ENCODE measurements at regions not wholly inside any gene's neighbourhood (a gene's known extent, or its start where the extent isn't known, plus 50 kb on each side); places are given as distances from the start of the nearest gene placed in this dataset.

DNA sequence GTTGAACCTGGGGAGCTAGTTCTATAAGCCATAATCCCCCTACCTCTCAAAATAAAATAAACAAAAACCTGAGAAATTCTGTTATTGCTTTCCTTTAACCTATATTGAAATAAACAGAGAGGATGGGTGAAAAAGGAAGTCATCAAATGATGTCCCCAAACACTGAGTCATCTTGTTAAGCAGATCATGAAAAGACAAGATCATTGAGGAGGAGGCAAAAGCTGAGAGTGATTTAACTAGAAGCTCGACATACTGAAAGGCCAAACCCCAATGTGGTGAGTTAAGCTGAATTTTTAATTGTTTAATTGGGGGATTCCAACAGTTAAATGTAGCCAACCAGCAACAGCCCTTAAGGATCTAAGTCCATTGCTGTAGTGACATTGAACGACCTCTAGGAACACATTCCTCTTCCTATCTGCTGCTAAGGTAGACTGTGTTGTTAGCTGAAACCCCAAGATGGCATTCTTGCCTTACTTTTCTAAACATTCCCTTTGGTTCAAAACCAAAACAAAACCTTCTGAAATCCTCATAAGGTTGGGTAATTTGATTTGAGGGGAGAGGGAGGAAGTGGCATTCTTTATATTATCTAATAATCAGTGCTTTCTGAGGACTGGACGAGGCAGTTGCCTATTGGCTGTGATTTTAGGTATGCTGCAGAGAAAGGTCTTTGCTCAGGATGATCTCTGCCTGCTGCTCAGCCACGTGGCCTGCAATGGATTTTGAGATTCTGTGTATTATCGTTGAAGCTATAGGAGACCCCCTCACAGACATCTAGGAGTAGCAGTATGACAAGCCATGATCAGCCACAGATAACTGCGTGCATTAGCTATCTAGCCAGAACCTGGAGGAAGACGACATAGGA is 62.7 kb upstream of the BNIP2 start:
- FAIRE-seq (peak; percentile 47), DNase-seq (ENCODE audit: low spot score) (peak; percentile 11), ATAC-seq (0 out of 3 replicates have a peak, but pooled peaks have one; percentile 31)
- in situ Hi-C loops (cut with HindIII; ENCODE audit: extremely low pct_ligation_motif_present, low pct_unique_long_range_greater_than_20kb) = no loop called here
- POLR2A ChIA-PET = no interaction called here
- H3K4me3 ChIP-seq (replicated peaks in 1 of 3; ENCODE audit: insufficient read depth in 1 of 3, low read depth in 2 of 3, low read length in 3 of 3) = no peak overlapping the region
- TF ChIP-seq, protein P1, sequence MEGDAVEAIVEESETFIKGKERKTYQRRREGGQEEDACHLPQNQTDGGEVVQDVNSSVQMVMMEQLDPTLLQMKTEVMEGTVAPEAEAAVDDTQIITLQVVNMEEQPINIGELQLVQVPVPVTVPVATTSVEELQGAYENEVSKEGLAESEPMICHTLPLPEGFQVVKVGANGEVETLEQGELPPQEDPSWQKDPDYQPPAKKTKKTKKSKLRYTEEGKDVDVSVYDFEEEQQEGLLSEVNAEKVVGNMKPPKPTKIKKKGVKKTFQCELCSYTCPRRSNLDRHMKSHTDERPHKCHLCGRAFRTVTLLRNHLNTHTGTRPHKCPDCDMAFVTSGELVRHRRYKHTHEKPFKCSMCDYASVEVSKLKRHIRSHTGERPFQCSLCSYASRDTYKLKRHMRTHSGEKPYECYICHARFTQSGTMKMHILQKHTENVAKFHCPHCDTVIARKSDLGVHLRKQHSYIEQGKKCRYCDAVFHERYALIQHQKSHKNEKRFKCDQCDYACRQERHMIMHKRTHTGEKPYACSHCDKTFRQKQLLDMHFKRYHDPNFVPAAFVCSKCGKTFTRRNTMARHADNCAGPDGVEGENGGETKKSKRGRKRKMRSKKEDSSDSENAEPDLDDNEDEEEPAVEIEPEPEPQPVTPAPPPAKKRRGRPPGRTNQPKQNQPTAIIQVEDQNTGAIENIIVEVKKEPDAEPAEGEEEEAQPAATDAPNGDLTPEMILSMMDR (CRISPR knock-in tag; IDR thresholded peaks at IDR 0.05) = peak; percentile 41
- no peak for TF ChIP-seq ZNF12 (CRISPR knock-in tag; IDR thresholded peaks at IDR 0.05)
- TF ChIP-seq, protein P2, sequence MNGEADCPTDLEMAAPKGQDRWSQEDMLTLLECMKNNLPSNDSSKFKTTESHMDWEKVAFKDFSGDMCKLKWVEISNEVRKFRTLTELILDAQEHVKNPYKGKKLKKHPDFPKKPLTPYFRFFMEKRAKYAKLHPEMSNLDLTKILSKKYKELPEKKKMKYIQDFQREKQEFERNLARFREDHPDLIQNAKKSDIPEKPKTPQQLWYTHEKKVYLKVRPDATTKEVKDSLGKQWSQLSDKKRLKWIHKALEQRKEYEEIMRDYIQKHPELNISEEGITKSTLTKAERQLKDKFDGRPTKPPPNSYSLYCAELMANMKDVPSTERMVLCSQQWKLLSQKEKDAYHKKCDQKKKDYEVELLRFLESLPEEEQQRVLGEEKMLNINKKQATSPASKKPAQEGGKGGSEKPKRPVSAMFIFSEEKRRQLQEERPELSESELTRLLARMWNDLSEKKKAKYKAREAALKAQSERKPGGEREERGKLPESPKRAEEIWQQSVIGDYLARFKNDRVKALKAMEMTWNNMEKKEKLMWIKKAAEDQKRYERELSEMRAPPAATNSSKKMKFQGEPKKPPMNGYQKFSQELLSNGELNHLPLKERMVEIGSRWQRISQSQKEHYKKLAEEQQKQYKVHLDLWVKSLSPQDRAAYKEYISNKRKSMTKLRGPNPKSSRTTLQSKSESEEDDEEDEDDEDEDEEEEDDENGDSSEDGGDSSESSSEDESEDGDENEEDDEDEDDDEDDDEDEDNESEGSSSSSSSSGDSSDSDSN (CRISPR knock-in tag; IDR thresholded peaks at IDR 0.05) = no peak
- TF ChIP-seq ZBTB20 (CRISPR knock-in tag; IDR thresholded peaks at IDR 0.05; ENCODE audit: borderline replicate concordance, low read depth) = no peak
- 0 out of 2 replicates have a peak, but pooled peaks have one; percentile 27 for TF ChIP-seq ESRRA (CRISPR knock-in tag; IDR thresholded peaks at IDR 0.05; ENCODE audit: low read depth)
- H3K27me3 ChIP-seq (ENCODE audit: control insufficient read depth in 1 of 2, insufficient read depth in 2 of 2, low read length in 2 of 2) = peaks cover 0 to 3% of the 10 kb centered on the region in 2 experiments; a peak in 1 of 5 replicates
- intact Hi-C loops (cut with micrococcal nuclease; ENCODE audit: unreplicated experiment) = no loop called here
- CTCF ChIA-PET (ENCODE audit: low intra/inter-chr PET ratio, low total read pairs) = no interaction called here
- 0% methylated on average over 4 of the region's 7 CpGs for WGBS (ENCODE audit: low lambda C conversion rate)
- H3K9ac ChIP-seq (ENCODE audit: insufficient read depth, low read depth, low read length) = no peak overlapping the region
- no peaks in the 10 kb centered on the region for H3K4me1 ChIP-seq (ENCODE audit: insufficient read depth, low read length)
- H3K9me3 ChIP-seq (ENCODE audit: low read length) = no peaks in the 10 kb centered on the region
- no TSS peak for BruUV-seq (replicated peaks)
- no peak overlapping the region for H3K4me2 ChIP-seq (ENCODE audit: low read depth, low read length)
- H3K79me2 ChIP-seq (ENCODE audit: insufficient read depth, low read length) = no peaks in the 10 kb centered on the region
- H3K27ac ChIP-seq (ENCODE audit: extremely low read length, insufficient read depth, low read length) = no peak overlapping the region
- no peak overlapping the region for H2AFZ ChIP-seq (ENCODE audit: low read length)
- no peaks in the 10 kb centered on the region for H3K36me3 ChIP-seq (replicated peaks in 1 of 2; ENCODE audit: control insufficient read depth in 1 of 2, insufficient read depth in 2 of 2, low read length in 2 of 2)
- H4K20me1 ChIP-seq (ENCODE audit: insufficient read depth, low read length) = no peaks in the 10 kb centered on the region
